HT-29 (cell line): ENCODE measurements at regions not wholly inside any gene's neighbourhood (a gene's known extent, or its start where the extent isn't known, plus 50 kb on each side); places are given as distances from the start of the nearest gene placed in this dataset.
"Not testable (repeated sequence)": the region's sequence is repeated elsewhere in the genome, so short reads cannot be mapped to it uniquely, and the experiment has no call there.

ENCODE experiments used
- DNase-seq: peaks from one replicate; pipeline ENCODE4 v3.0.0-alpha.2; 2015; ENCODE audit warnings: low spot score

GRCh38 chr19:33866696-33867095 lies 70.0 kb downstream of the KCTD15 start:
- no peak for DNase-seq

DNA sequence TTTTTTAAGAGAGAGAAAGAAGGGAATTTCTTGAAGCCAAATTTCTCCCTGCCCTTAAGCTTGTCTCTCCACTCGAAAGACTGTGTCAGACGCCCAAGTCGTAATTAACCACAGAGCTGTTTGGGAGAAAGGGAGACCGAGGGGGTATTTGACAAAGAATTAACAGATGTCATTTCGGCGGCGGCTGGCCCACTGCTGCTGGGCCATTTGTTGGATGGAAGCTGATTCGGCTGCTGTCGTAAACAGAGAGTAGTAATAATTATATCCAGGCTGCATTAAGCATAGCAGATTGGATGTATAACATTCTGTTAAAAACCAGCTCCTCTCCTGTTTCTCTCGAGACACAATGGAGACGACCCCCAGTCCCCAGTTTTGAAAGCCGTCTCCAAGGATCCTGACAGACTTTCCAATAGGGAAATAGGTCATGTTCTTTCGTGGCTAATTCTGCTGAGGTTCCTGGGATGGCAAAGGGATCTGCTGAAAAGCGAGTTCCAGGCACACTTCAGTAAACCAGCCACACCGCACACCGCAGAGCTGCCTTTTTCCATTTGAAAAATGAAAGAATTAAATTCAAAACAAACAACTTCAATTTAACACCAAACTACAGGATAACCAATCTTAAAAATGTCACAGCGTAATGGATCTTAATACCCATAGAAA lies 71.5 kb downstream of the KCTD15 start:
- DNase-seq, result no peak

DNA sequence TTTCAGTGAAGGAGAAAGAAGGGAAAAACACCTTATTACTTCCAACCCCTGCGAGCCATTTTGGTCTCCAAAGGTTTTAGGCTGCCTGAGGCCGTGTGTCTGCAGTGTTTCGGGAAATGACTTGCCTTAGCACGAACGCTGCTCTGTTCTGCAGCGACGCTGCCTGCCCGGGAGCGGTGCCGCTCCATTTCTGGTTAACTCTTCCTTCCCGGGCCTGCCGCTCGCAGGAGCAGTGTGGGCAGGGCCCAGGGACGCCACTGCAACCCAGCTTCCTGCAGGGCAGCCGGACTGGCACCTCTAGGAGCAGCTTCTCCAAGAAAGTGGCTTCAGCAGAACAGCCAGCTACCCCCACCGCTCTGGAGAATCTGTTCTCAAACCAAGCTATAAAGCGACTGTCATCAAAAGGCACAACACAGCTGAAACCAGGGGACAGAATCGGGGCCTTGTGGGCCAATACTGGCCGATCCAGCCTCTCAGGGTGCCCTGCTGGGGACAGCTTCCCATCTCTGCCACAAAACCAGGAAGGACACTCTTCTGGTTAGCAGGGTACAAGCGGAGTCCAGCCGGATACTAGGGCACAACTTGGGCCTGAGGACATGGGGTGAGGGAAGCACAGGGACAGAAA lies 72.2 kb downstream of the KCTD15 start:
- no peak for DNase-seq

DNA sequence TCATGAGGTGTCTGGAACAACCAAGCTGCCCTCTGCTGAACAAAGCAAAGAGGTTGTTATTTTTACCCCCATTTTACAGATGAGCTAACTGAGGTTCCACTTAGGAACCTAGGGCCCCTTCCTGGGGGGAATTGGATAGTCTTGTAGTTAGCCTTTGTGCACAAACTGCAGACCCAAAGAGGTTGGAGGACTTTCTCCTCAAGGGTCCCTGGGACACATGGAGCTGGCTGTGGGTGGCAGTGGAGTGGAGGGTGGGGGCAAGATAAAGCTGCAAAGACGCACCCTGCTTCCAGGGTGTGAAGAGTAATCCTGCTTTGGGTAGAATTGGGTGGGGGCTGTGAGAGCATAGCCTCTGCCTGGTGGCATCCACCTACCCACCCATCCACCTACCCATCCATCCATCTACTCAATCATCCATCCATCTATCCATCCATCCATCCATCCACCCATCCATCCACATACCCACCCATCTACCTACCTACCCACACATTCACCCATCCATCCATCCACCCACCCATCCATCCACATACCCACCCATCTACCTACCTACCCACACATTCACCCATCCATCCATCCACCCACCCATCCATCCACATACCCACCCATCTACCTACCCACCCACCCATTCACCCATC lies 73.7 kb downstream of the KCTD15 start:
- DNase-seq, result not testable (repeated sequence)

DNA sequence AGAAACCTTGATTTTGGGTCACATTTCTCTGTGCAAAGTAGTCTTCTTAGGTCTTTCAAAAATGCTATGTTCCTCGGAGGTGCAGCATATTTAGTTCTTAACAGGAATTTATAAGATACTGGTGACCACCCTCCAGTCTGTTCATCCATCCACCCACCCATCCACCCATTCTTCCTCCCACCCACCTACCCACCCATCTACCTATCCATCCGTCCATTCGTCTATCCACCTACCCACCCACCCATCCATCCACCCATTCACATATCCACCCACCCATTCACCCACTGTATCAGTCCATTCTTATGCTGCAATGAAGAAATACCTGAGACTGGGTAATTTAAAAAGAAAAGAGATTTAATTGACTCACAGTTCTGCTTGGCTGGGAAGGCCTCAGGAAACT lies 74.9 kb downstream of the KCTD15 start:
- no peak for DNase-seq

DNA sequence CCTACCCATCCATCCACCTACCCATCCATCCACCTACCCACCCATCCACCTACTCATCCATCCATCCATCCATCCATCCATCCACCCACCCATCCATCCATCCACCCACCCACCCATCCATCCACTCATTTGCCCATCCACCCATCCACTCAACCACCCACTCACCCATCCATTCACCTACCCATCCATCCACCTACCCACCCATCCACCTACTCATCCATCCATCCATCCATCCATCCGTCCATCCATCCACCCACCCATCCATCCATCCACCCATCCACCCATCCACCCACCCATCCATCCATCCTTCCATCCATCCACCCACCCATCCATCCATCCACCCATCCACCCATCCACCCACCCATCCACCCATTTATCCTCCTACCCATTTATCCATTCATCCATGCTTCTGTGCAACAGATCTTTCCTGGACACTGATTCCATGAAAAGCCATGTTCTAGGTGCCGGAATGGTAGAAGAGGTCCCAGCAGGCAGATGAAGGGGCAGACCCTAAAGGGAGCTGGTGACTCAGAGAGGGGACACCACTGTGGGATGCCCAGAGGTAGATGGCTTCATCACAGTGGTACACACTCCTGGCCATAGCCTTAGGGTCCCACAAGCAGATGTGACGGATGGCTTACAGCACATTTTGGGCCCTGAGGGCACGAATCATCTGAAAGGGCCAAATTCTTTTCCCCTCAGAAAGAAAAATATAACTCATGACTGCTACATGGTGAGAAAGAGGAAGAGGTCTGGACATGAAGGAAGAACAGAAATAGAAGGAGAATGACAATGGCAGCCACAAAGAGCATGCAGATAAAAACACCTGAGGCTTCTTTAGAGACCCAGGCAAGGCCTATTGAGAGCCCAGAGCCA lies 76.0 kb downstream of the KCTD15 start:
- DNase-seq, result no peak

- DNase-seq, result no peak
Measured at GRCh38 chr19:33875071-33875470, 78.4 kb downstream of the KCTD15 start.

GRCh38 chr19:33876192-33876591 lies 79.5 kb downstream of the KCTD15 start:
- no peak for DNase-seq

DNA sequence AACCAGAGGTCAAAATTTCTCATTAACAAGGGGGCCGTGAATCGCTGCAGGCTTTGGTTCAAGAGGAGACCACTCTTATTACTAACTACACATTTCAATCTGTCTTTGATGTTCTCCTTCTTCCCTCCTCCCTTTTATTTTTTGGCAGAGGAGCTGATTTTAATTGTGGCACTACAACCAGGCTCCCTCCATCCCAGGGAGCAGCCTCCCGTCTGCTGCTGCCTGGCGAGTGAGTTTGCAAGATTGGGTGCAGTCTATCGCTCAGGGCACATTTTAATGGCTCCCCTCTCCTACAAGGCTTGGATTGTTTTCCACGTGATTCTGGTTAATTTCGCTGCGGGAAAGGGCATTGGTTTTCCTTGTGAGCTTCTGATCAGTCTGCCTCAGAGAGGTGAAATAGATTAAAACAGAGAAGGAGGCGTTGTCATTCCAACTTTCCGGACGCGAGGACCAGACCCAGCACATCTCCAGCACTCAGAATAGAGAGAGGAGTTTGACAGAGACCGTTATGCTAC lies 81.4 kb downstream of the KCTD15 start:
- DNase-seq, result no peak

DNA sequence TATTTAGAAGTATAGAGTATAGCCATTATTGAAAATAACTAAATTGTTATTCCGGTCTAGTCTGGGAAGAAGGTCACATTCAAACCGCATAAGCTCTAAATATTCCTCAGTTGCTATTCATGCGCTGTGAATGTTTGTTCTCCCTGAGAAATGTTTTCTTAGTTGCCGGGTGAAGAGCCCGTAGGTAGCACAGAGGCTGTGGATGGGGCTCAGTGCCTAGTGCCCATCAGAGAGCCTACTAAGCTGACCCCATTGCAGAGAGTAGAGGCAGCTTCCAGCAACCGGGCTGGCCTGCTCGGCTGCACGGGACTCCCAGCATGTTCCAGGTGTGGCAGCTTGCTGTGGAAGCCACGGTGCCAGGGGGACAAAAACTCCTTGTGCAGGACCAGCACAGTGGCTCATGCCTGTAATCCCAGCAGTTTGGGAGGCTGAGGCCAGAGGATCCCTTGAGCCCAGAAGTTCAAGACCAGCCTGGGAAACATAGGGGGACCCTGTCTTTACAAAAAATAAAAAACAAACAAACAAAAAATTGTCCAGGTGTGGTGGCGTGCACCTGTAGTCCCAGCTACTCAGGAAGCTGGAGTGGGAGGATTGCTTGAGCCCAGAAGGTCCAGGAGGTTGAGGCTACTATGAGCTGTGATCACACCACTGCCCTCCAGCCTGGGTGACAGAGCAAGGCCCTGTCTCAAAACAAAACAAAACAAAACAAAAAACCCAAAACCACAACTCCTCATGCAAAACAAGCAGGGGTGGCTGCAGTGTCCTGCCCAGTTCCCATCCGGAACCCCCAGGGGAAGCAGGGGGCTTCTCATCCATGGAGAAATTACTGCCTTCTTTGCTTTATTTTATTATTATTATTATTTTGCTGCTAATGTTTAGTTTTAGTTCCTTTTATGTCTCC lies 82.5 kb downstream of the KCTD15 start:
- DNase-seq, result no peak

DNA sequence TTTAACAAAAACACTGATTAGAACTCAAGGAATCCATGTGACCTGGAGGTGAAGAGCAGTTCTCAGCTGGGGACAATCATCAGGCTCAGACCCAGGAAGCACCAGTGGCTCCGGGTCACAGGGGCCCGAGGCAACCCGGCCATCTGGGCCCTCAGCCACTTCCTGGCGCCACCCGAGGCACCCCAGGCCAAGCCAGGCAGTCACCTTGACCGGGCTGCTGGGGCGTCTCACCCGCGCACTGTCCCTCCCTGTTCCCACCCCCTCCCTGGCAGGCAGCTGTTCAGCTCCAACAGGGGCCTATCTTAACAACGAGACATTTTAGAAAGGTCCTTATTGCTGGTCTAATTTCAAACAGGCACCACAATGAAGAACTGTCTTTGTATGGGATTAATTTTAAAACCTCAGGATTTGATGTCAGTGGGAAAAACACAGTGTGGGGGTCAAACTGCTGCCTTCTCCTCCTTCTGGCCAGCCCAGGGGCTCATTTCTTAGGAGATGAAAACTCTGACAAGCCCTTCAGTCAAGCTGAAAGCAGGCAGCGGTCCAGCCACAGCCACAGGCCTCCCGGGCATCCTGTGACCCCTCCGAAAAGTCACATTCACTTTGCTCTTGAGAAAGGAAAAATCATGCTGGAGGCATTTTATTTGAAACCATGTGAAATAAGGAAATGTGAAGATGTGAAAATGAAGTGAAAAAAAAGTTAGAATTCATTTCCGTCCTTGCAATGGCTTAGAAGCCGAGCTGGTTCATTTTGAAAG lies 83.3 kb downstream of the KCTD15 start:
- no peak for DNase-seq

DNA sequence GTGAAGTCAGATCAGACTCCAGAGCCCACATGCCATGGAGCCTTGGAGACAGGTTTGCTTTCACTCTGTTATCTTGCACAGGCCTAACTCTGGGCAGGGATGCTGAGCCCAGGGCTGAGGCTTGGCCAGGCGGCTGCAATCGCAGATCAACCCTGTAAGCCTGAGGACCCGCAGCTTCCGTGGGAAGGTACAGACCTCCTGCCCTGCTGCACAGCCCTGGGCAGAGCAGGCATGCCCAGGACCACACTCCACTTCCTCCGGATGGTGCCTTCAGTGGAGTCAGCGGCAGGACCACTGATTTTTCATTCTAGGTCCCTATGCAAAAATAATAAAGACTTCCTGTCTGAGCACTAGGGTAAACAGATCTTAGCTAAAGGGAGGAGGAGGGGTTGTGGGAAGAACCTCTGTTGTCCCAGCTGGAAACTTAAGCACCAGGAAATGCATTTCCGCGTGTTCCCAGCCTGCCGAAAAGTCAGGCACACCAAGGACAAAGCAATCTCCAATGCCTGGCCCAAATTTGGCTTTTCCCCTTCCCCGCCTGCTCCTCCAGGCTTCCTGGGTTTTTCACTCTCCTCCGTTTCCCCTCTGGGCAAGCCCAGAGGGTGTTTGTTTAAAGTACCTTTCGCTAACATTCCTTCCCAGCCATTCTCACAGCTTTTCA lies 87.3 kb downstream of the KCTD15 start:
- no peak for DNase-seq

DNA sequence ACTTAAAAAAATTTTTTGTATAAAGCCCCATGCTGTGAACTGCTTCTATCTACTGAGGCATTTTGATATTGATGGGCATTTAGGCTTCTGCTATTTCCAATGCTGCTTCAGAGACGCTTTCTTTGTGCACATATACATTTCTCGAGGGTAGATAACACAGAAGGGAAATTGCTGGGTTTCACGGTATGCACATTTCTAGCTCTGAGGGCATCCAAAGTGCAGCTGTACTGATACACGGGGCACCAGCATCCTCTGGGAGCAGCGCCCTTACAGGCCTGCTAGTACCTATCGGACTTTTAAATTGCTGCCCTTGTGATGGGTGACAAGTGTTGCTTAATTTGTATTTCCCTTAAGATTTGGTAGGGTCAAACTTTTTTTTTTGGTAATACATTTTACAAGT lies 88.6 kb downstream of the KCTD15 start:
- DNase-seq, result no peak

- DNase-seq, result no peak
Measured at GRCh38 chr19:33887891-33888290, 91.2 kb downstream of the KCTD15 start.

GRCh38 chr19:33888665-33889064 lies 92.0 kb downstream of the KCTD15 start:
- DNase-seq, result no peak

GRCh38 chr19:33890569-33890968 lies 93.9 kb downstream of the KCTD15 start:
- no peak for DNase-seq

GRCh38 chr19:33891773-33892172 lies 95.1 kb downstream of the KCTD15 start:
- DNase-seq, result no peak

DNA sequence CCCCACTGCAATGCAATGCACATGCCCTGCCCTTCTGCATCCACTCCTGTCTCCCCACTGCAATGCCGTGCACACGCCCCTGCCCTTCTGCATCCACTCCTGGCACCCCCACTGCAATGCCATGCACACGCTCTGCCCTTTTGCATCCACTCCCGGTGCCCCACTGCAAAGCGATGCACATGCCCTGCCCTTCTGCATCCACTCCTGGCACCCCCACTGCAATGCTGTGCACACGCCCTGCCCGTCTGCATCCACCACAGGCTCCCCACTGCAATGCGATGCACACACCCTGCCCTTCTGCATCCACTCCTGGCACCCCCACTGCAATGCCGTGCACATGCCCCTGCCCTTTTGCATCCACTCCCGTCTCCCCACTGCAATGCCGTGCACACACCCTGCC lies 98.1 kb downstream of the KCTD15 start:
- no peak for DNase-seq

- DNase-seq, result no peak
Measured at GRCh38 chr19:33895366-33895765, 98.7 kb downstream of the KCTD15 start.
